Coronary artery (tissue), 2 donors: ENCODE measurements at regions not wholly inside any gene's neighbourhood (a gene's known extent, or its start where the extent isn't known, plus 50 kb on each side); places are given as distances from the start of the nearest gene placed in this dataset.
"Not testable (repeated sequence)": the region's sequence is repeated elsewhere in the genome, so short reads cannot be mapped to it uniquely, and the experiment has no call there.

ENCODE experiments used
- DNase-seq: peaks from one replicate; pipeline ENCODE4 v3.0.0-alpha.2; 2017; ENCODE audit warnings: low spot score
- H3K27ac ChIP-seq, 2 donors: fragments of 200-600 bp; sonication (generic); one replicate each; pipeline ENCODE4 v1.5.1; 2016 to 2019
- H3K4me3 ChIP-seq: fragments of 200-600 bp; sonication (generic); 2 replicates; pipeline ENCODE4 v1.5.1; 2016; ENCODE audit warnings: mild to moderate bottlenecking, moderate library complexity
- CTCF ChIP-seq: fragments of 200-600 bp; sonication (generic); IDR thresholded peaks from one replicate; pipeline ENCODE4 v1.5.1; 2019; ENCODE audit warnings: antibody characterized with exemption

GRCh38 chr14:106631879-106632278, 1105.5 kb downstream of the TMEM121 start:
- no peak for DNase-seq
- TF ChIP-seq CTCF = no peak
- no peak overlapping the region for H3K4me3 ChIP-seq
- no peak overlapping the region for H3K27ac ChIP-seq

- Histone ChIP-seq H3K4me3 (no peak overlapping the region), H3K27ac (no peak overlapping the region)
- DNase-seq = no peak
- no peak for TF ChIP-seq CTCF
These were observed 1107.3 kb downstream of the TMEM121 start for GRCh38 chr14:106633721-106634120.

GRCh38 chr14:106635569-106635968, 1109.2 kb downstream of the TMEM121 start:
- H3K27ac ChIP-seq = no peak overlapping the region
- TF ChIP-seq CTCF = no peak
- no peak for DNase-seq
- H3K4me3 ChIP-seq = no peak overlapping the region

- H3K4me3 ChIP-seq, DNase-seq, H3K27ac ChIP-seq: not testable (repeated sequence)
These were observed 1112.5 kb downstream of the TMEM121 start for GRCh38 chr14:106638786-106639452.

- no peak overlapping the region for H3K27ac ChIP-seq
- TF ChIP-seq CTCF = no peak
- no peak for DNase-seq
- H3K4me3 ChIP-seq = no peak overlapping the region
These were observed 1115.7 kb downstream of the TMEM121 start for GRCh38 chr14:106642090-106642489.

- not testable (repeated sequence) for DNase-seq, H3K4me3 ChIP-seq, H3K27ac ChIP-seq
These were observed 1116.6 kb downstream of the TMEM121 start for GRCh38 chr14:106642971-106643370.

- not testable (repeated sequence) for H3K27ac ChIP-seq, H3K4me3 ChIP-seq, DNase-seq
These were observed 1122.5 kb downstream of the TMEM121 start for GRCh38 chr14:106648874-106649273.

- no peak for TF ChIP-seq CTCF
- DNase-seq = no peak
- H3K4me3 ChIP-seq = no peak overlapping the region
- H3K27ac ChIP-seq = no peak overlapping the region
These were observed 1124.6 kb downstream of the TMEM121 start for GRCh38 chr14:106651016-106651415.

GRCh38 chr14:106652494-106652893, 1126.1 kb downstream of the TMEM121 start:
- DNase-seq = no peak
- H3K4me3 ChIP-seq = no peak overlapping the region
- H3K27ac ChIP-seq = no peak overlapping the region
- no peak for TF ChIP-seq CTCF
